Ovary (tissue), 3 donors: ENCODE measurements at regions not wholly inside any gene's neighbourhood (a gene's known extent, or its start where the extent isn't known, plus 50 kb on each side); places are given as distances from the start of the nearest gene placed in this dataset.

Source experiments
- EP300 ChIP-seq: sonication (generic); formaldehyde crosslinking; IDR thresholded peaks from one replicate; pipeline ENCODE4 v1.6.1; 2017; ENCODE audit warnings: antibody characterized with exemption
- POLR2A ChIP-seq: fragments of 450-650 bp; IDR thresholded peaks from one replicate; pipeline ENCODE4 v1.6.1; 2017; ENCODE audit warnings: antibody characterized with exemption, mild to moderate bottlenecking, moderate library complexity
- TF ChIP-seq, protein P1 (sequence below), 3 donors: fragments of 450-650 bp in 2 of 3; fragments of 200-600 bp in 1 of 3; IDR thresholded peaks; one replicate each; pipeline versions ENCODE4 v1.5.1 to v1.8.0; 2016 to 2022; ENCODE audit warnings: antibody characterized with exemption in 3 of 3, mild to moderate bottlenecking in 1 of 3
- donor health status: DM: no; HTN: no; CAD: no.

GRCh38 chr2:20521682-20522189 is 74.9 kb downstream of the RHOB start:
- TF ChIP-seq, protein P1, sequence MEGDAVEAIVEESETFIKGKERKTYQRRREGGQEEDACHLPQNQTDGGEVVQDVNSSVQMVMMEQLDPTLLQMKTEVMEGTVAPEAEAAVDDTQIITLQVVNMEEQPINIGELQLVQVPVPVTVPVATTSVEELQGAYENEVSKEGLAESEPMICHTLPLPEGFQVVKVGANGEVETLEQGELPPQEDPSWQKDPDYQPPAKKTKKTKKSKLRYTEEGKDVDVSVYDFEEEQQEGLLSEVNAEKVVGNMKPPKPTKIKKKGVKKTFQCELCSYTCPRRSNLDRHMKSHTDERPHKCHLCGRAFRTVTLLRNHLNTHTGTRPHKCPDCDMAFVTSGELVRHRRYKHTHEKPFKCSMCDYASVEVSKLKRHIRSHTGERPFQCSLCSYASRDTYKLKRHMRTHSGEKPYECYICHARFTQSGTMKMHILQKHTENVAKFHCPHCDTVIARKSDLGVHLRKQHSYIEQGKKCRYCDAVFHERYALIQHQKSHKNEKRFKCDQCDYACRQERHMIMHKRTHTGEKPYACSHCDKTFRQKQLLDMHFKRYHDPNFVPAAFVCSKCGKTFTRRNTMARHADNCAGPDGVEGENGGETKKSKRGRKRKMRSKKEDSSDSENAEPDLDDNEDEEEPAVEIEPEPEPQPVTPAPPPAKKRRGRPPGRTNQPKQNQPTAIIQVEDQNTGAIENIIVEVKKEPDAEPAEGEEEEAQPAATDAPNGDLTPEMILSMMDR (IDR thresholded peaks at IDR 0.05), result no peak
- TF ChIP-seq POLR2A, result no peak
- TF ChIP-seq EP300, result no peak
